GM12891 (cell line): ENCODE measurements at regions not wholly inside any gene's neighbourhood (a gene's known extent, or its start where the extent isn't known, plus 50 kb on each side); places are given as distances from the start of the nearest gene placed in this dataset.

Experiments used
- POLR2A ChIP-seq: IDR thresholded peaks from 2 replicates; pipeline ENCODE4 v1.6.1; 2011; ENCODE audit warnings: low read depth, low read length, control low read depth
- POLR2AphosphoS5 ChIP-seq: IDR thresholded peaks from 2 replicates; pipeline ENCODE4 v1.6.1; 2011; ENCODE audit warnings: low read depth, low read length, control low read depth

DNA sequence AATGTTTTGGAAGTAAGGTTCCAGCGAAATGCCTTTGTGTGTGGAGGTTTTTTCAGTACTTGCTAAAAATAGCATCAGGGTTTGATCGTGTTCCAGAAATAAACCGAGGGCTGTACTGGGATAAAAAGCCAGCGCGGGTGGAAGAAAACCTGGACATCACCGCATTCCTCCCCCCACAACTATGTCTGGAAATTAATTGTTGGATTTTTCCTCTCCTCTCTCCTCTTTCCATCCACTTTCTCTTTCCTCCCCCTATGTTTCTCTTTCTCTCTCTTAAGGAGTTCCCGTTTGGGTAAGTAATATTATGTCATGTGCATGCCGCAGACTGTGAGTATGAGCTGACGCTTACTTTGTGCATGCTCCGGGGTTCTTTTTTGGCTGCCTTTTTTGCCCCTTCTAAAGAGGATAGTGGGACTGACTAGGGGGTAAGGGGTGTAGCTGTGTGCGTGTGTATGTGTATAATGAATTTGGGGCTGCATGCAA, 104.2 kb upstream of the HSD17B12 start:
- TF ChIP-seq POLR2A (no peak), POLR2AphosphoS5 (no peak)
